K562 (cell line): ENCODE measurements at regions not wholly inside any gene's neighbourhood (a gene's known extent, or its start where the extent isn't known, plus 50 kb on each side); places are given as distances from the start of the nearest gene placed in this dataset.

Experiments
- ATAC-seq: fragments of 200-7000 bp; cut with Tn5 transposase; 3 replicates; pipeline ENCODE4 v1.9.1; 2020; ENCODE audit warnings: moderate library complexity
- BruUV-seq: library from RNA; stranded (reverse); fragments of 400-500 nt; replicated peaks from 2 replicates; lab custom pipeline; 2021; lab: Mats Ljungman, UMichigan
- CTCF ChIA-PET: fragments of 300-600 bp; formaldehyde crosslinking; extraction: SDS; loops from one replicate; lab custom pipeline; 2021; ENCODE audit warnings: low intra/inter-chr PET ratio; lab: Yijun Ruan, JAX
- POLR2A ChIA-PET: fragments of 300-600, 350-650 bp; sonication (Branson Sonifier 250); formaldehyde crosslinking; extraction: SDS; loops from one replicate; lab custom pipeline; 2021; ENCODE audit warnings: antibody characterized with exemption, inconsistent platforms; lab: Yijun Ruan, JAX
- DNase-seq, 4 experiments: peaks; one replicate each; pipeline versions ENCODE4 v3.0.0 to v3.0.0-alpha.2; 2011 to 2018; ENCODE audit warnings: low spot score in 3 of 4, mixed read lengths in 3 of 4; ENCODE audit errors: extremely low read depth in 1 of 4
- FAIRE-seq: peaks from 2 replicates; lab custom pipeline; 2011; peaks lifted over from hg19 to GRCh38; lab: Jason Lieb, UNC
- H2AFZ ChIP-seq: 2 replicates; pipeline ENCODE4 v1.6.0; 2011; ENCODE audit warnings: low read depth, low read length, control low read depth, inconsistent platforms
- H3K27ac ChIP-seq: fragments of 200-600 bp; 3 replicates; pipeline ENCODE4 v1.8.0; 2011; ENCODE audit warnings: low read depth, mild to moderate bottlenecking, control low read depth, inconsistent platforms, low read length, moderate library complexity, mixed read lengths; ENCODE audit errors: extremely low read depth
- H3K27me3 ChIP-seq, 2 experiments: fragments of 300-600 bp in 1 of 2; 2 replicates in 1 of 2; 3 replicates in 1 of 2; pipeline versions ENCODE4 v1.6.0 to v1.8.0; 2011; ENCODE audit warnings: inconsistent platforms in 2 of 2, low read length in 2 of 2, mild to moderate bottlenecking in 1 of 2, mixed read lengths in 1 of 2, moderate library complexity in 1 of 2; ENCODE audit not compliant: control insufficient read depth in 2 of 2, insufficient read depth in 2 of 2
- H3K36me3 ChIP-seq: fragments of 300-600 bp; 3 replicates; pipeline ENCODE4 v1.8.0; 2011; ENCODE audit warnings: mild to moderate bottlenecking, low read length, inconsistent platforms; ENCODE audit not compliant: control insufficient read depth, insufficient read depth
- H3K4me1 ChIP-seq, 2 experiments: fragments of 200-600 bp in 1 of 2; replicated peaks in 1 of 2; 2 replicates in 1 of 2; 3 replicates in 1 of 2; pipeline versions ENCODE4 v1.5.1 to v1.8.0; 2011; ENCODE audit warnings: inconsistent platforms in 2 of 2, low read length in 2 of 2, mild to moderate bottlenecking in 1 of 2, mixed read lengths in 1 of 2, moderate library complexity in 1 of 2; ENCODE audit not compliant: control insufficient read depth in 2 of 2, insufficient read depth in 2 of 2
- H3K4me2 ChIP-seq: 2 replicates; pipeline ENCODE4 v1.6.1; 2011; ENCODE audit warnings: low read length, control low read depth, inconsistent platforms, mixed read lengths; ENCODE audit not compliant: insufficient read depth
- H3K4me3 ChIP-seq: fragments of 200-600 bp; sonication (generic), shearing (Covaris generic); 2 replicates; pipeline ENCODE4 v1.5.1; 2016; ENCODE audit warnings: control low read depth, inconsistent platforms
- H3K79me2 ChIP-seq: fragments of 200-600 bp; 3 replicates; pipeline ENCODE4 v1.8.0; 2011; ENCODE audit warnings: low read length, inconsistent platforms; ENCODE audit not compliant: control insufficient read depth, insufficient read depth
- H3K9ac ChIP-seq, 2 experiments: 2 replicates each; pipeline versions ENCODE4 v1.6.0 to v1.6.1; 2011; ENCODE audit warnings: low read depth in 2 of 2, low read length in 2 of 2, control low read depth in 1 of 2, inconsistent platforms in 1 of 2, mild to moderate bottlenecking in 1 of 2, mixed read lengths in 1 of 2; ENCODE audit not compliant: insufficient read depth in 1 of 2
- H3K9me1 ChIP-seq: one replicate; pipeline ENCODE4 v1.6.0; 2011; ENCODE audit warnings: inconsistent platforms, mild to moderate bottlenecking, low read length, moderate library complexity; ENCODE audit not compliant: control insufficient read depth, insufficient read depth
- H3K9me3 ChIP-seq: replicated peaks from 2 replicates; pipeline ENCODE4 v1.5.1; 2011; ENCODE audit warnings: low read depth, low read length, inconsistent platforms; ENCODE audit not compliant: control insufficient read depth, insufficient read depth
- H4K20me1 ChIP-seq: replicated peaks from 2 replicates; pipeline ENCODE4 v1.6.1; 2011; ENCODE audit warnings: low read length, inconsistent platforms, mixed read lengths; ENCODE audit not compliant: control insufficient read depth, insufficient read depth
- HDAC6 ChIP-seq: IDR thresholded peaks from 2 replicates; pipeline ENCODE4 v1.6.1; 2012; ENCODE audit warnings: low read depth, mild to moderate bottlenecking, control low read depth, inconsistent platforms, low read length, moderate library complexity
- MCM3 ChIP-seq: fragments of 450-650 bp; IDR thresholded peaks from 2 replicates; pipeline ENCODE4 v1.6.1; 2016
- MYBL2 ChIP-seq, 2 experiments: fragments of 450-650 bp in 1 of 2; sonication (generic) in 1 of 2; formaldehyde crosslinking in 1 of 2; IDR thresholded peaks; 2 replicates each; pipeline versions ENCODE4 v1.6.1 to v1.8.1; 2017 to 2022; ENCODE audit warnings: borderline replicate concordance in 1 of 2, inconsistent platforms in 1 of 2, low read depth in 1 of 2, mild to moderate bottlenecking in 1 of 2, missing genetic modification reagents in 1 of 2, moderate library complexity in 1 of 2
- NFRKB ChIP-seq: fragments of 450-650 bp; IDR thresholded peaks from 2 replicates; pipeline ENCODE4 v1.6.1; 2016; ENCODE audit warnings: low read depth
- PYGO2 ChIP-seq: fragments of 450-650 bp; IDR thresholded peaks from 2 replicates; pipeline ENCODE4 v1.6.1; 2016; ENCODE audit warnings: mild to moderate bottlenecking, missing genetic modification characterization, moderate library complexity, missing compliant biosample characterization
- TARDBP ChIP-seq: fragments of 450-650 bp; IDR thresholded peaks from 2 replicates; pipeline ENCODE4 v1.6.1; 2016
- ZNF780A ChIP-seq: fragments of 250-450 bp; sonication (Bioruptor Pico); IDR thresholded peaks from 2 replicates; pipeline ENCODE4 v1.5.0; 2021; ENCODE audit warnings: mild to moderate bottlenecking
- WGBS: fragments of 100-300 bp; shearing (Covaris generic); methylation state at CpG from one replicate; pipeline ENCODE4 v1.1.6; 2016; ENCODE audit warnings: low coverage, mixed read lengths; ENCODE audit not compliant: insufficient coverage; ENCODE audit errors: missing lambda C conversion rate; 5-methylcytosine and 5-hydroxymethylcytosine counted together
- in situ Hi-C: fragments of 300-500 bp; cut with MboI; formaldehyde crosslinking; loops from 4 replicates; pipeline ENCODE4 v1.15.0; 2018; ENCODE audit warnings: inconsistent platforms, mixed read lengths
- intact Hi-C: fragments of 100-400 bp; cut with micrococcal nuclease; formaldehyde crosslinking; loops from 2 replicates; pipeline ENCODE4 v1.14.2; 2022
- TF ChIP-seq, protein P1 (sequence below): fragments of 200-600 bp; sonication (generic); IDR thresholded peaks from one replicate; pipeline ENCODE4 v1.6.1; 2012; ENCODE audit warnings: mild to moderate bottlenecking, low read depth, low read length, inconsistent platforms

- intact Hi-C loops: no loop called here
- no peak for TF ChIP-seq MCM3
- no peak for TF ChIP-seq PYGO2 (tag)
- TF ChIP-seq ZNF780A (CRISPR knock-in tag): no peak
- no peak for TF ChIP-seq MYBL2 (IDR thresholded peaks at IDR 0.05; ENCODE audit: low read depth)
- no peak for TF ChIP-seq MYBL2 (CRISPR knock-in tag; IDR thresholded peaks at IDR 0.05; ENCODE audit: borderline replicate concordance)
- TF ChIP-seq, protein P1, sequence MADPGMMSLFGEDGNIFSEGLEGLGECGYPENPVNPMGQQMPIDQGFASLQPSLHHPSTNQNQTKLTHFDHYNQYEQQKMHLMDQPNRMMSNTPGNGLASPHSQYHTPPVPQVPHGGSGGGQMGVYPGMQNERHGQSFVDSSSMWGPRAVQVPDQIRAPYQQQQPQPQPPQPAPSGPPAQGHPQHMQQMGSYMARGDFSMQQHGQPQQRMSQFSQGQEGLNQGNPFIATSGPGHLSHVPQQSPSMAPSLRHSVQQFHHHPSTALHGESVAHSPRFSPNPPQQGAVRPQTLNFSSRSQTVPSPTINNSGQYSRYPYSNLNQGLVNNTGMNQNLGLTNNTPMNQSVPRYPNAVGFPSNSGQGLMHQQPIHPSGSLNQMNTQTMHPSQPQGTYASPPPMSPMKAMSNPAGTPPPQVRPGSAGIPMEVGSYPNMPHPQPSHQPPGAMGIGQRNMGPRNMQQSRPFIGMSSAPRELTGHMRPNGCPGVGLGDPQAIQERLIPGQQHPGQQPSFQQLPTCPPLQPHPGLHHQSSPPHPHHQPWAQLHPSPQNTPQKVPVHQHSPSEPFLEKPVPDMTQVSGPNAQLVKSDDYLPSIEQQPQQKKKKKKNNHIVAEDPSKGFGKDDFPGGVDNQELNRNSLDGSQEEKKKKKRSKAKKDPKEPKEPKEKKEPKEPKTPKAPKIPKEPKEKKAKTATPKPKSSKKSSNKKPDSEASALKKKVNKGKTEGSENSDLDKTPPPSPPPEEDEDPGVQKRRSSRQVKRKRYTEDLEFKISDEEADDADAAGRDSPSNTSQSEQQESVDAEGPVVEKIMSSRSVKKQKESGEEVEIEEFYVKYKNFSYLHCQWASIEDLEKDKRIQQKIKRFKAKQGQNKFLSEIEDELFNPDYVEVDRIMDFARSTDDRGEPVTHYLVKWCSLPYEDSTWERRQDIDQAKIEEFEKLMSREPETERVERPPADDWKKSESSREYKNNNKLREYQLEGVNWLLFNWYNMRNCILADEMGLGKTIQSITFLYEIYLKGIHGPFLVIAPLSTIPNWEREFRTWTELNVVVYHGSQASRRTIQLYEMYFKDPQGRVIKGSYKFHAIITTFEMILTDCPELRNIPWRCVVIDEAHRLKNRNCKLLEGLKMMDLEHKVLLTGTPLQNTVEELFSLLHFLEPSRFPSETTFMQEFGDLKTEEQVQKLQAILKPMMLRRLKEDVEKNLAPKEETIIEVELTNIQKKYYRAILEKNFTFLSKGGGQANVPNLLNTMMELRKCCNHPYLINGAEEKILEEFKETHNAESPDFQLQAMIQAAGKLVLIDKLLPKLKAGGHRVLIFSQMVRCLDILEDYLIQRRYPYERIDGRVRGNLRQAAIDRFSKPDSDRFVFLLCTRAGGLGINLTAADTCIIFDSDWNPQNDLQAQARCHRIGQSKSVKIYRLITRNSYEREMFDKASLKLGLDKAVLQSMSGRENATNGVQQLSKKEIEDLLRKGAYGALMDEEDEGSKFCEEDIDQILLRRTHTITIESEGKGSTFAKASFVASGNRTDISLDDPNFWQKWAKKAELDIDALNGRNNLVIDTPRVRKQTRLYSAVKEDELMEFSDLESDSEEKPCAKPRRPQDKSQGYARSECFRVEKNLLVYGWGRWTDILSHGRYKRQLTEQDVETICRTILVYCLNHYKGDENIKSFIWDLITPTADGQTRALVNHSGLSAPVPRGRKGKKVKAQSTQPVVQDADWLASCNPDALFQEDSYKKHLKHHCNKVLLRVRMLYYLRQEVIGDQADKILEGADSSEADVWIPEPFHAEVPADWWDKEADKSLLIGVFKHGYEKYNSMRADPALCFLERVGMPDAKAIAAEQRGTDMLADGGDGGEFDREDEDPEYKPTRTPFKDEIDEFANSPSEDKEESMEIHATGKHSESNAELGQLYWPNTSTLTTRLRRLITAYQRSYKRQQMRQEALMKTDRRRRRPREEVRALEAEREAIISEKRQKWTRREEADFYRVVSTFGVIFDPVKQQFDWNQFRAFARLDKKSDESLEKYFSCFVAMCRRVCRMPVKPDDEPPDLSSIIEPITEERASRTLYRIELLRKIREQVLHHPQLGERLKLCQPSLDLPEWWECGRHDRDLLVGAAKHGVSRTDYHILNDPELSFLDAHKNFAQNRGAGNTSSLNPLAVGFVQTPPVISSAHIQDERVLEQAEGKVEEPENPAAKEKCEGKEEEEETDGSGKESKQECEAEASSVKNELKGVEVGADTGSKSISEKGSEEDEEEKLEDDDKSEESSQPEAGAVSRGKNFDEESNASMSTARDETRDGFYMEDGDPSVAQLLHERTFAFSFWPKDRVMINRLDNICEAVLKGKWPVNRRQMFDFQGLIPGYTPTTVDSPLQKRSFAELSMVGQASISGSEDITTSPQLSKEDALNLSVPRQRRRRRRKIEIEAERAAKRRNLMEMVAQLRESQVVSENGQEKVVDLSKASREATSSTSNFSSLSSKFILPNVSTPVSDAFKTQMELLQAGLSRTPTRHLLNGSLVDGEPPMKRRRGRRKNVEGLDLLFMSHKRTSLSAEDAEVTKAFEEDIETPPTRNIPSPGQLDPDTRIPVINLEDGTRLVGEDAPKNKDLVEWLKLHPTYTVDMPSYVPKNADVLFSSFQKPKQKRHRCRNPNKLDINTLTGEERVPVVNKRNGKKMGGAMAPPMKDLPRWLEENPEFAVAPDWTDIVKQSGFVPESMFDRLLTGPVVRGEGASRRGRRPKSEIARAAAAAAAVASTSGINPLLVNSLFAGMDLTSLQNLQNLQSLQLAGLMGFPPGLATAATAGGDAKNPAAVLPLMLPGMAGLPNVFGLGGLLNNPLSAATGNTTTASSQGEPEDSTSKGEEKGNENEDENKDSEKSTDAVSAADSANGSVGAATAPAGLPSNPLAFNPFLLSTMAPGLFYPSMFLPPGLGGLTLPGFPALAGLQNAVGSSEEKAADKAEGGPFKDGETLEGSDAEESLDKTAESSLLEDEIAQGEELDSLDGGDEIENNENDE: no peak
- TF ChIP-seq TARDBP: no peak
- TF ChIP-seq HDAC6: no peak
- no peak for TF ChIP-seq NFRKB
Observed at GRCh38 chr12:90321369-90321768, 612.7 kb upstream of the ATP2B1 start.

More at GRCh38 chr12:90321369-90321768, 612.7 kb upstream of the ATP2B1 start:
- Histone ChIP-seq H3K4me1 (no peaks in the 10 kb centered on the region), H3K79me2 (no peaks in the 10 kb centered on the region), H2AFZ (no peak overlapping the region), H3K4me3 (no peak overlapping the region), H3K36me3 (no peaks in the 10 kb centered on the region), H4K20me1 (no peaks in the 10 kb centered on the region), H3K9me1 (no peaks in the 10 kb centered on the region), H3K4me2 (no peak overlapping the region), H3K9ac (no peak overlapping the region), H3K27ac (no peak overlapping the region), H3K27me3 (no peaks in the 10 kb centered on the region), H3K9me3 (no peaks in the 10 kb centered on the region)
- ChIA-PET POLR2A (no interaction called here), CTCF (no interaction called here)
- no peak for FAIRE-seq
- no peak for DNase-seq
- WGBS: 0% methylated on average over 2 of the region's 2 CpGs
- ATAC-seq: no peak
- BruUV-seq: no TSS peak
- in situ Hi-C loops: no loop called here
